Renal cortical epithelial cell (primary cell): ENCODE measurements at regions not wholly inside any gene's neighbourhood (a gene's known extent, or its start where the extent isn't known, plus 50 kb on each side); places are given as distances from the start of the nearest gene placed in this dataset.
A peak's percentile ranks its signal among the peaks of the same experiment; 100 is the strongest.
"Not testable (repeated sequence)": the region's sequence is repeated elsewhere in the genome, so short reads cannot be mapped to it uniquely, and the experiment has no call there.

Source experiments
- DNase-seq: peaks from one replicate; pipeline ENCODE4 v3.0.0-alpha.2; 2011; ENCODE audit warnings: low read depth

DNA sequence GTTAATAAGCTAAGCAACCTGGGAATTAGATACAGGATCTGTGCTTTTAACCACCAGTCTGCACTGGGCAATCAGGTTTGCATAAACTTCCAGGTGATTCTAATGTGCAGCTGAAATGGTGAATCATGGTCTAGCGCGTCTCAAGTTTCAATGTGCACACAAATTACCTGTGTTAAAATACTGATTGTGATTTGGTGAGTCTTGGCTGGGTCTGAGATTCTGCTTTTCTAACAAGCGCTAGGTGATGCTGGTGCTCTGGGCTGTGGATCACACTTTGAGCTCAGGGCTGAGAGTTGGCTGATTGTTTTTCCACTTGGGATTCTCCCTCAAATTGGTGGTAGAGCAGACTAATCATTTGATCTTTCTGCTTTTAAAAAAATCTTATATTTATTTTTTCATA lies 124.8 kb downstream of the C12orf75 start:
- peak; percentile 51 for DNase-seq

DNA sequence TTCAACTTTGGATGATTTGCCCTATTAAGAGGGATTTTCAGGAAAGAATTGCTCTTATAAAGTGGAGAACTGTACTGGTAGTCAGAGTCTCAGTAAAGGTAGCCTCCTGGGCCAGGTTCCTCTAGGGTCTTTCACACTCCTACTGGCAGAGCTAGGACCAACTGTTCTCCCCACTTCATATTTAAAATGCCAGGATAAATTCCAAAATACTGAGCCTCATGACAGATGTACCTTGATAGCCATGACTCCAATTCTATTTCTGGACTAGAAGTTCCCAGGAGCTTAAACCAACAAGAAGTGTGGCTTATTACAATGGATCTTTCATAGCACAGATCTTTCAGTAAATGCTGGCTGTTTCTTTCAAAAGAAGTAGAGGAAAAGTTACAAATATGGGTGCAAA lies 126.5 kb downstream of the C12orf75 start:
- no peak for DNase-seq

DNA sequence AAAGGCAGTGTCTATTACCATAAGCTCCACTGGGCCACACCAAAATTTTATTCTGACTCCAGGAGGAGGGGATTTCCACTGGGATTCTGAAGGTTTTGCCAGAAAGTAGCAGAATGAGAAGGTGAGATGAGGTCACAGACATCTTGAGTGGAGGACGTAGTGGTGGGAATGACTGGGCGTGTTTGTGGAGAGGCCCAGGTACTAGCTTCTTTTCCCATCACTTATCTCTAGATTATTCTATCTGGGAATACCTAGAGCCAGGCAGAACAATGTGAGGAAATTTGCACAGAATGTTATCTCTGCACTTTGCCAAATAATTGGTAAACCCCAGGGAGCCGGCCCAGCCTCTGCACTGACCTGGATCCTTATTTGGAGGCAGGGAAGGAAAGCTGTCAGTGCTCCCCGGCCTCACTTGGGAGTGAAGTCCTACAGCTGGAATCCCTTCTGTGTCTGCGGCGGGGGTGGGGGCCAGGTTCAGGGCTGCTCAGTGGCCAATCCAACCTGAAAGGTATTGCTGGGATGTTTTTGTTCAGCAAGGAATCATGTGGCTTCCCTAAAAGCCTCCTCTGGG lies 129.4 kb downstream of the C12orf75 start:
- DNase-seq: no peak

DNA sequence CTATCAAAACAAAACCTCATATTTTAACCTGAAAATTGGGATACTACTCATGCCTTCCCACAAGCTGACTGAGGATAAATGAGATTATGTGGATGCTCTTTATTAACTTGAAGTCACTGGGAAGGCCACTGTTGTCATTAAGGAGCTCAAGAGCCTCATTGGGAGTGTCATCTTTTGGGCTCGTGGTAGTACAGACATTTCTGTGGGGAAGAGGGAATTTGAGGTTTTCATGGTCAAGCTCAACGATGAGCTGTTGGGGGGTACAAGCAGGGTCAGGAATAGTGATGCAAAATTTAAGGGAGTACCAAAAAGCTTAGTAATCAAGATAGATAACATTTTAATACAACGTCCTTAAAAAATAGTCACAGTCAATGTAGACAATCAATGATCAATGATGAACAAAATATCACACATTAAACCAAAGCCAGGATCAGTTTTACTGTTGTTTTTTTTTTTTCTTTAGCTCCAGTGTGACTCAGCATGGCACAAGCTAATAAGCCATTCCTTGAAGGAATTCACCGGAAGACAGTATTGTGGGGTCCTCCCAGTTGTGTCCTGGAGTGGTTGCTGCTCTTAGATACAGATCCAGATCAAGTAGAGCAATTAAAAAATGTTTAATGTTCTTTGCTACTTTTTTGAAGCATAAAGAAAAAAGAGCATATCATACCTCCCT lies 130.9 kb downstream of the C12orf75 start:
- no peak for DNase-seq

DNA sequence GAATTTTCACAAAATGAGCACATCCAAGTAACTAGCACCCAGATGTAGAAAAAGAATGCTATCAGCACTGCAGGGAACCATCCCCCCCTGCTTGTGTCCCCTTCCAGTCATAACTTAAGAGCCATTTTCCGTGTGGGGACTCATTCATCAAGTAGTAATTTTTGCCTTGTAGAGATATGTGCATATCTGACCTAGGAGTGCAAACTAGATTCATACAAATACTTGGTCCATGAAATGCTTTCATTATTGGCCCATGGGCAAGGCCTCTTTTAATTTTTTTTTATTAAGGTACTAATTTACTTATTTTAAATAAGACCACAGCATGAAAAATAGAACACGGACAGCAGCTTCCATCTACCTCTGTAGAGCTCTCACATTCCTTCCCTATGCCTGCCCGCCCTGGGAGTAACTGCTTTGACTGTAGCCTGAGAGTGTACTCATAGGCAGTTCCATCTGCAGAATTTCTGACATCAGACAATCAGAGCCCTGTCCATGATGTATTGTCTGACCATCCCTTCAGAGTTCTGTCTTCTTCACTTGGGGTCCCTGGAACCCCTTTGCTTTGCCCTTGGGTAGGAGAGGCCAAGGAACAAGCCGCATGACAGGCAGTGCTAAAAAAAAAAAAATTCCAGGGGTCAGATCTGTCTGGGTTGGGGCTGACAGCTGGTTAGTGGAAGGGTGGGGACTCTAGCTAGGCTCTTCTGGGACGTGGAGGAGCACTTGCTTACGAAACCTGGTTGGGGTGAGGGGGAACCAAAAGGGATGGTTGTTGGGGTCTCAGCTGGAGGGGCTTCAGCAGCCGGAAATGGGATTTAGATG lies 131.7 kb downstream of the C12orf75 start:
- DNase-seq: no peak

DNA sequence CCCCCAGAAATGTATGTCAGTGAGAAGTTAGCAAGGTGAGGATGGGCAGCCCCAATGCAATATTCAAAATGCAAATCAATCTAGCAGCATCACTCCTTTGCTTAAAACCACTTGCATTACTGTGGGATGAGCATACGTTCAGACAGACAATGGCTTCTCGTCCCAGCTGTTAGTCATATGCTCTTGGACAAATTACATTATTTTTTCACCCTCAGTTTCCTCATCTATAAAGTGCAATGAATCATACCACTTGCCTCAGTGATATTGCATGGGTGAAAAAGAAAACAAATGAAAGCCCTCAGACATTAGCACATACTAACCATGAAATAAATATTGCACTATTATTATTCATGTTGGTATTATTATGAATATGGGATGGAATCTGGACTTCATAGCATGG lies 132.3 kb downstream of the C12orf75 start:
- DNase-seq: peak; percentile 16

DNA sequence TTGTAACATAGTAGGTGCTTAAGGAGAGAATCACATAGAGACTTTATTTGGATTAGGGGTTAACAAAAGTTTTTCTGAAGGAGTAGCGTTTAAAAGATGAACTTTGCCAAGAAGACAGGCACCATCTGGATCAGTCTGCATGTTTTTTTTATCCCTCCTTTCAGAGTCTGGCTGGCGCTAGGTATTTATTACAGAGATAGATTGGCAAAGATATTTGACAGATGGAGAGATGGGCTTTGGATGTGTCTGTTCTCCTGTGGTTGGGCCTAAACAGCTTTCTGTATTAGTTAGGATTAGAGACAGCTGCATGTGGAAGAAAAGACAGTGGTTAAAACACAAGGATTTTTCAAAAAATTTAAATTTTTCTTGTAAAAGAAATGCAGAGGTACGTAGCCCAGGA lies 133.9 kb downstream of the C12orf75 start:
- DNase-seq: no peak

GRCh38 chr12:105466231-105466900 lies 135.9 kb downstream of the C12orf75 start:
- no peak for DNase-seq

GRCh38 chr12:105466901-105467598 lies 136.6 kb downstream of the C12orf75 start:
- DNase-seq: no peak

GRCh38 chr12:105467710-105468366 lies 137.3 kb downstream of the C12orf75 start:
- no peak for DNase-seq

- no peak for DNase-seq
These were observed 138.0 kb downstream of the C12orf75 start for GRCh38 chr12:105468464-105468863.

DNA sequence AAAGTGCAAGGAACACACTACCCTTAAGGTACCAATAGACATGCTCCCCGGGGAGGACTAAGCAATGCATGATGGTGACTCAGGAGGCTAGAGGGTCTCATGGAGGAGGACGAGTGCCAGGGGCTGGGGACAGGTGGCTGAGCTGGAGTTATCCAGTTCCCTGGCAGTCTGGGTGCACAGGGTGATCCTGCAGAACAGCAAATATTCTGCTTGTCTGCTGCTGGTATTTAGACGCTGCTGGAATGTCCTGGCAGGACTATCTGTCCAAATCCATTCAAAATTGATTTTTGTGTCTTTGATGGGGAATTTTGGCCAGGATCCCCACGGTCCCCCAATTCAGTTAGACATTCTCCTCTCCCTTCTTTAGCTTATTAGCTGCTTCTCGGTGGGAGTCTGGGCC lies 138.7 kb downstream of the C12orf75 start:
- no peak for DNase-seq

GRCh38 chr12:105469701-105470100 lies 139.2 kb downstream of the C12orf75 start:
- no peak for DNase-seq

DNA sequence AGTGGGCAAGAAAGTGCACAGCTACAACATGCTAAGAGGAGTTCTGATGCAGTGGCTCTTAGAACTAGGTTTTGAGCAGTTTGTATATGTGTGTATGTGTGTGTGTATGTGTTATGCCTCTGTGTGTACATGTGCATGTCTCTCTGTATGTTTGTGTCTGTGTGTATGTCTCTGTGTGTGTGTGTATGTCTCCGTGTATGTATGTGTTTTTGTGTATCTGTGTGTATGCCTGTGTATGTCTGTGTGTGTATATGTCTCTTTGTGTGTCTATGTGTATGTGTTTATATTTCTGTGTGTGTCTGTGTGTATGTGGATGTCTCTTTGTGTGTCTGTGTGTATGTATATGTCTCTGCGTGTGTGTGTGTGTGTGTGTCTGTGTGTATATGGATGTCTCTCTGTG lies 139.6 kb downstream of the C12orf75 start:
- no peak for DNase-seq

DNA sequence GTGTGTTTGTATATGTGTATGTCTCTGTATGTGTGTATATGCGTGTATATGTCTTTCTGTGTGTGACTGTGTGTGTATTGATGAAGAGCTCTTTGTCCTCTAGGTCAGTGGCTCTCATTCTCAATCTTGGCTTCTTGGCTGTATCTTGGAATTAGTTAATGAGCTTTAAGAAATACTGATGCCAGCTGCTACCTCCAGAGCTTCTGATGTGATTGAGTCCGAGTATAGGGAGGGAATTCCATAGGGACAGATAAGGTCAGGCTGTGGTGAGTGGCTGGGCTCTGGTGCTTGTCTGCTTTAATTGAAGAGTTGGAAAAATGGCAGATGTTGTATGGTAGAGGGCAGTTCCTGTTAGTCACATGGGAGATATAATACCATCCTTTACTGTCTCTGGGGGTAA lies 140.1 kb downstream of the C12orf75 start:
- no peak for DNase-seq

DNA sequence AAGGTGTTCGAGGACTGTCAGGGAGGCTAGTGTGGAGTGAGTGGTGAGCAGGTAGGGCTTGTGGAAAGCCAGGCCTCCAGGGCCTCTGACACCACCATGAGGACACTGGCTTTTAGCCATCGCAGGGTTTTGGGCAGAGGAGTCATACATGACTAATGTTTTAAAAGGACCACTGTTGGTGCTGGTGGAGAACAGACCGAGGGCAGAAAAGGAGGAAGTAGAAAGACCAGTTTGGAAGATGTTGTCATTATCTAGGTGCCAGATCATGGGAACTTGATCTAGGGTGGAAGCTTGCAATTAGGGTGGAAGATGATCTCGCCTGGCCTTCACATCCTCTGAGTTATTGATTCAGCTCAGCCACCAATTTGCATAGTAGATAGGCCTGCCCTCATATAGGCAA lies 144.2 kb downstream of the C12orf75 start:
- DNase-seq: peak; percentile 16

- no peak for DNase-seq
These were observed 146.1 kb downstream of the C12orf75 start for GRCh38 chr12:105476616-105477015.

- no peak for DNase-seq
These were observed 147.4 kb downstream of the C12orf75 start for GRCh38 chr12:105477873-105478272.

DNA sequence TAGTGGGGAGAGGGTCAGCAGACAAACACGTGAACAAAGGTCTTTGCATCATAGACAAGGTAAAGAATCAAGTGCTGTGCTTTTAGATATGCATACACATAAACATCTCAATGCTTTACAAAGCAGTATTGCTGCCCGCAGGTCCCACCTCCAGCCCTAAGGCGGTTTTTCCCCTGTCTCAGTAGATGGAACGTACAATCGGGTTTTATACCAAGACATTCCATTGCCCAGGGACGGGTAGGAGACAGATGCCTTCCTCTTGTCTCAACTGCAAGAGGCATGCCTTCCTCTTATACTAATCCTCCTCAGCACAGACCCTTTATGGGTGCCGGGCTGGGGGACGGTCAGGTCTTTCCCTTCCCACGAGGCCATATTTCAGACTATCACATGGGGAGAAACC lies 148.3 kb downstream of the C12orf75 start:
- not testable (repeated sequence) for DNase-seq

DNA sequence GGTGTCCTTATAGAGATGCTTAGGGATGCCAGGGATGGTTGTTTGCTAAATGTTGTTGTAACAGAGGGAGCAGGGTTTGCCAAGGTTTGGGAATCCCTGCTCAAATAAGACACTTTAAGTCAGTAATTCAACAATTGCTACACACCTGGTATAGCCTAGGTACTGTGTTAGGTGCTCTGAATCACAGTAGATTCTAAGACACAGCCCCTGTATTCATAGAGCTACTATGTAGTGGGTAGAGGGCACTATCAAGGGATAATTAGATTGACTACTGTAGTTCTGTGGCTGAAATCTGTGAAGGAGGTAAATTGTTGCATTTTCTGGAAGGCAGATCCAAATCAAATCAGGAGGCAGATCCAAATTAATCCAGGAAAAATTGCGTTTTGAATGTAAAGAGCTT lies 149.2 kb downstream of the C12orf75 start:
- no peak for DNase-seq

DNA sequence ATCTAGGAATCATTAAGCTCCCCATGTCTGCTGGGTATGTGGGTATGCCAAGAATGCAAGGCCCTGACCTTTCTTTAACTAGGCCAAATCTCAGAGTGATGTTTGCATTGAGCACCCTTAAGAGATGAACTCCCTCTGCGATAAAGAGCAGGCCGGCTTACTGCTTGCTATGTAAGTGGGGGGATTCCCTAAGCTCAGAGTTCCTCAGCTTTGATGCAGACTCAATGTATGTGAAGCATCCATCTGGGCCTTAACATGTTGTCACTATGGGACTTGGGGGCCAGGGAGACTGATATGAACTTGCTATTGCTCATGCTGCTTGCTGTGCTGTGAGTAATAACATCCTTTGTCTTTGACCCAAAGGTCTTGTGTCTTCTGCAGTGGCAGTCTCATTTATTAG lies 149.7 kb downstream of the C12orf75 start:
- DNase-seq: peak; percentile 54
